NCI-H526 treated with DMSO at 0.1 percent for 48 hours (cell line): ENCODE measurements at regions not wholly inside any gene's neighbourhood (a gene's known extent, or its start where the extent isn't known, plus 50 kb on each side); places are given as distances from the start of the nearest gene placed in this dataset.

ENCODE experiments used
- DNase-seq: peaks from one replicate; lab custom pipeline; 2025; lab: John Stamatoyannopoulos, UW

DNA sequence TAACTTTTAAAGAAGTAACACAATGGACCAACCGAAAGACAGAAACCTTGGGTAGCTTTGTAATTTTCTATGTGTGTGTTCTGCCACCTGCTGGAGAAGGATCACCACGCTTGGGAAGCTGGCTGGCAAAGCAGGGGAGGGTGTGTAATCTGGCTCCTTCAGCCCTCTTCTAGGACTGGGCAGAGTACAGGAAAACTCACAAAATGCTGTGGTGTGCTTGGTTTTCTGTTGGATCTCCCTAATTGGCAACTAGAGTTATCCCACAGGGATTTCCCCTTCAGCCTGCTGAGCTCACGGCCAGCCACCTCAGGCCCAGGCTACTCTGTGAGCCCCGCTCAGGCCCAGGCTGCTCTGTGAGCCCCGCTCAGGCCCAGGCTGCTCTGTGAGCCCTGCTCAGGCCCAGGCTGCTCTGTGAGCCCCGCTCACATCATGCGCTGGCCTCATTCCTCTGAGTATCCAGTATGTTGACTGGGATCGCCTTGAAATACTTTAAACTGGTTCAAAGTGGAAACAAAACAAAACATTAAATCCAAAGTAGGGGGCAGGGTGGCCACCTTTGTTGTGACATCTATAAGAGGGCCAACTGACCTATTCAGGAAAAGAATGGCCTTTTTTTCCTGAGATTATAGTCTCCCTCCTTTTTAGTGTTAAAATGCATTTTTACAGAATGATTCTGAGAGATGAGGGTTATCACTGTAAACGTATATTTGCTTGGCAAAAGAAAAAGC is 52.0 kb upstream of the RNU6-8 start:
- DNase-seq = peak; percentile 20

DNA sequence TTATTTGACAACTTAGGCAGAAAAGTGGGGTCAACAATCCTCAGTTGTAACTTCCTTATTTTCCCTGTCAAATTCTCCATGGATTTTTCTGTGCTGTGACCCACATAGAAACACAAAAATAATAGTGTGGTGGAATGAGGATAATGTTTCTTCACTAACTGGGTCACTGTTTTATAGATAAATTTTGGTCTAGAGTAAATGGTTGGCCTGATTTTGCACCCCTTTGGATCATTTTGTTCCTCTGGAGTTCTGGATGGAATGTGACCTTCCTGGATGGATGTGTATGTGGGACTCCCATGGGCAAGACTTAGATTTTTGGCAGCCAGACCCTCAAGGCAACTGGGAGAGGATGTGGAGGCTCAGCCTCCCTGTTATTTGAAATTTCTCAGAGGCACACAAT is 52.7 kb upstream of the RNU6-8 start:
- DNase-seq = no peak

GRCh38 chr14:32256576-32256975 is 53.5 kb upstream of the RNU6-8 start:
- no peak for DNase-seq

DNA sequence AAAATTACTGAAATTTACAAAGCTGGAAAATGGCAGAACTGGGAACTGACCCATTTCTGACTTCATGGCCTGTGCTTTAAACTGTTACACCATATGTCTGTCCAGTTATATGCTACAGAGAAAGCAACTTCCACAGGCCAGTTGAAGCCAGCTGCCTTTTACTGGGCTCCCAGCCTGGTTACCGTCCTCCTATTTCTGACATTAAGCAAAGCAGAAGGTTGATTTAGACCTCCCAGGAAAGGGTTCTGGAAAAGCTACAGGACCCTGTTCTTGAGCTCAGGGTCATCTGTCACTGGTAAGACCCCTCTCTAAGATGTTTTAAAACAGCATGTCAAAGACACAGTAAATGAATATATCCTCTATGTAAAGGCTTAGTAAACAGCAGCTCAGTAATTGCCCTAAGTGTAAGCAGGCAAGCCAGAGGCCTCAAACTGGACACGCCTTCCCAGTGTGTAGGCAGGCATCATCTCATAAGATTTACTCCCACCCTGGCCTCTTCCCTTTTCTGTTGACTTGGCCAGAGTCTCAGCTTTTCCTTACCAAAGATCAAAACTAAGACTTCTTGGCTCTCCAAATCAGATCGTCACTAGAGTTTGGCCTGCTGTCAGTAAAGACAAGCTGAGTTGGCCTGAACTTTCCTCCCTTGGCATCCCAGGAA is 55.4 kb upstream of the RNU6-8 start:
- DNase-seq = no peak

DNA sequence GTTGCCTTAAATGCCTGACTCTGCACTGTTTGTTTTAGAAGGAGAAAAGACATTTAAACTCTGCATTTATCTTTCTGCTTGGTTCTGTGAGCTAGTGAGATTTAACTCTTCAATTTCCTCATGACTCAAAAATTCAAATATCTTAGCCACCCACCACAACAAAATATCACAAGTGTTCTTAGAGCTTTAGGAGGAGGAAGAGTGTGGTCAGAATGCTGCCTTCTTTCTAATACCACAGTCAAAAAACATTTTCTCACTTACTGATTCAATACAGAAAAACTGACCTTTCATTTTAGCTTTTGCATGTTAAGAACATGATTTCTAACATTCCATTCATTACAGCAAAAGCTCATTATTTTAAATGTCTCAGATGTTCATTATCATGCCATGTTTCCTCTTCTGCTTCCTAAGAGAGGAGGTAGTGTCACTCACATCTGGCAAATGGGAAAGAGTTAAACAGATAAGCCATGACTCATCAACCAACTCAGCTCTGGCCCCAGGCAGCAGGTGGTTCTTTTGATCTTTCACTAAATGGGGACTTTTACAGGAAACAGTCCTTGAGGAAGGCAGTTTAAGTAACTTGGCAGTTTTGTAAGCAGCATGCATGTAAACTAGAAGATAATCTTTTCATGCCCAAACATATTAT is 56.4 kb upstream of the RNU6-8 start:
- DNase-seq = no peak

GRCh38 chr14:32263939-32264567 is 61.0 kb upstream of the RNU6-8 start:
- DNase-seq = no peak

- no peak for DNase-seq
Measured at GRCh38 chr14:32265584-32265983, 62.5 kb upstream of the RNU6-8 start.

DNA sequence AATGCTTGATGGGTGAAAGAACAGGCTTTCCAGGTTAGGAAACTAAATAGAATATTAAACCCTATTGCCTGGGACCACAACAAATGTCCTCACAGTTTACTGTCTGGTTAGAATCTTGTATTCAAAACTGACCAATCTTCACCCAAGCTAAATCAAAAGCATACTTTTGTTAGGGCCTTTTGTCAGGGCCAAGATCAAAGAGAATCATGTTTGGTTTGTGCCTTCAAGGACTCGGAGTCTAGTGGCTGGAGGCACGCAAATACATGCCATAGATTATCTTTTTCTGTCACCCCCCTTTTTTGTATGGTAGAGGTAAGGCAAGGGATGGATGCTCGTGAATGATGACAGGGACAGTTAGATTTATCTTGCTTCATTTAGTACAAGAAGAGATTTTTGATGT is 51.1 kb upstream of the AKAP6 start:
- no peak for DNase-seq
